ENCODE measurements at regions not wholly inside any gene's neighbourhood (a gene's known extent, or its start where the extent isn't known, plus 50 kb on each side); places are given as distances from the start of the nearest gene placed in this dataset.

DNA sequence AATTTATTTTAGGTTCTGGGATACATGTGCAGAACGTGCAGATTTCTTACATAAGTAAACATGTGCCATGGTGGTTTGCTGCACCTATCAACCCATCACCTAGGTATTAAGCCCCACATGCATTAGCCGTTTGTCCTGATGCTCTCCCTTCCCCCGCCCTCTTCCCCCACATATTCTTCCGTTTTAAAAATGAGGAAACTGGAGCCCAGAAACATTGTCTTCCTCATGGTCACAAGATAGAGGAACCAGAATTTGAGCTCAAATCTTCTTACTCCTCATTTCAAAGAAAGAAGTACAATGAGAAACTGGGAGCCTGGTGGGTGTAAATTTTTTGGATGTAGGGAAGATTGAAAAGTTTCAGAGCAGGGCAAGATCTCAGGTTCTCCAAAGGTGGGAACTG lies 56.1 kb upstream of the USP3 start:
- TF ChIP-seq POLR2AphosphoS5 (IDR thresholded peaks at IDR 0.05): no peak
- TF ChIP-seq, protein P1, sequence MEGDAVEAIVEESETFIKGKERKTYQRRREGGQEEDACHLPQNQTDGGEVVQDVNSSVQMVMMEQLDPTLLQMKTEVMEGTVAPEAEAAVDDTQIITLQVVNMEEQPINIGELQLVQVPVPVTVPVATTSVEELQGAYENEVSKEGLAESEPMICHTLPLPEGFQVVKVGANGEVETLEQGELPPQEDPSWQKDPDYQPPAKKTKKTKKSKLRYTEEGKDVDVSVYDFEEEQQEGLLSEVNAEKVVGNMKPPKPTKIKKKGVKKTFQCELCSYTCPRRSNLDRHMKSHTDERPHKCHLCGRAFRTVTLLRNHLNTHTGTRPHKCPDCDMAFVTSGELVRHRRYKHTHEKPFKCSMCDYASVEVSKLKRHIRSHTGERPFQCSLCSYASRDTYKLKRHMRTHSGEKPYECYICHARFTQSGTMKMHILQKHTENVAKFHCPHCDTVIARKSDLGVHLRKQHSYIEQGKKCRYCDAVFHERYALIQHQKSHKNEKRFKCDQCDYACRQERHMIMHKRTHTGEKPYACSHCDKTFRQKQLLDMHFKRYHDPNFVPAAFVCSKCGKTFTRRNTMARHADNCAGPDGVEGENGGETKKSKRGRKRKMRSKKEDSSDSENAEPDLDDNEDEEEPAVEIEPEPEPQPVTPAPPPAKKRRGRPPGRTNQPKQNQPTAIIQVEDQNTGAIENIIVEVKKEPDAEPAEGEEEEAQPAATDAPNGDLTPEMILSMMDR (IDR thresholded peaks at IDR 0.05 in 8 of 11, conservative IDR thresholded peaks at IDR 0.05 in 3 of 11): no peak

Data from spleen (tissue), 7 donors.